H1 (cell line): ENCODE measurements at regions not wholly inside any gene's neighbourhood (a gene's known extent, or its start where the extent isn't known, plus 50 kb on each side); places are given as distances from the start of the nearest gene placed in this dataset.

Experiments used
- CTCF ChIA-PET: fragments of 300-600 bp; sonication (Branson Sonifier 250); formaldehyde crosslinking; loops from one replicate; lab custom pipeline; 2021; ENCODE audit not compliant: partially characterized antibody; lab: Charles Lee
- POLR2A ChIA-PET: fragments of 300-600 bp; sonication (Branson Sonifier 250); formaldehyde crosslinking; loops from one replicate; lab custom pipeline; 2021; ENCODE audit warnings: inconsistent platforms; ENCODE audit not compliant: partially characterized antibody; lab: Charles Lee
- DNase-seq, 2 experiments: peaks; one replicate each; pipeline versions ENCODE4 v3.0.0 to v3.0.0-alpha.2; 2010 to 2022; ENCODE audit warnings: low spot score in 2 of 2, low read depth in 1 of 2, mixed read lengths in 1 of 2
- FAIRE-seq: peaks from 2 replicates; lab custom pipeline; 2011; peaks lifted over from hg19 to GRCh38; lab: Jason Lieb, UNC
- H2AFZ ChIP-seq: 2 replicates; pipeline ENCODE4 v1.8.1; 2012; ENCODE audit warnings: low read length, inconsistent platforms
- H2AK5ac ChIP-seq: 2 replicates; pipeline ENCODE4 v1.6.1; 2013; ENCODE audit warnings: low read depth, low read length
- H2BK120ac ChIP-seq: replicated peaks from 2 replicates; pipeline ENCODE3; 2013; ENCODE audit warnings: low read depth, low read length, inconsistent platforms
- H2BK12ac ChIP-seq: 2 replicates; pipeline ENCODE4 v1.6.1; 2013; ENCODE audit warnings: low read depth, low read length
- H2BK15ac ChIP-seq: 2 replicates; pipeline ENCODE4 v1.6.1; 2013; ENCODE audit warnings: low read length
- H2BK20ac ChIP-seq: 2 replicates; pipeline ENCODE4 v1.6.1; 2013; ENCODE audit warnings: low read length
- H2BK5ac ChIP-seq: 2 replicates; pipeline ENCODE4 v1.6.1; 2013; ENCODE audit warnings: low read depth, low read length
- H3K14ac ChIP-seq: 2 replicates; pipeline ENCODE4 v1.6.1; 2013; ENCODE audit warnings: inconsistent platforms; ENCODE audit not compliant: insufficient read length
- H3K18ac ChIP-seq: 2 replicates; pipeline ENCODE4 v1.6.1; 2013; ENCODE audit warnings: low read length; ENCODE audit errors: extremely low read depth
- H3K23ac ChIP-seq: 2 replicates; pipeline ENCODE4 v1.6.1; 2013; ENCODE audit warnings: inconsistent platforms; ENCODE audit not compliant: insufficient read length
- H3K23me2 ChIP-seq: 2 replicates; pipeline ENCODE4 v1.6.1; 2013; ENCODE audit warnings: low read depth, low read length
- H3K27ac ChIP-seq: 2 replicates; pipeline ENCODE4 v1.6.1; 2011; ENCODE audit warnings: low read depth, low read length, inconsistent platforms
- H3K27me3 ChIP-seq, 4 experiments: replicated peaks in 1 of 4; 1 replicate in 1 of 4; 2 replicates in 3 of 4; pipeline versions ENCODE4 v1.6.1 to v1.8.1; 2011 to 2013; ENCODE audit warnings: low read length in 3 of 4, mild to moderate bottlenecking in 3 of 4, inconsistent platforms in 2 of 4, mixed read lengths in 2 of 4, moderate library complexity in 1 of 4; ENCODE audit not compliant: control insufficient read depth in 3 of 4, insufficient read depth in 3 of 4; ENCODE audit errors: extremely low read depth in 1 of 4
- H3K36me3 ChIP-seq, 4 experiments: 2 replicates each; pipeline versions ENCODE4 v1.6.1 to v1.8.1; 2011 to 2013; ENCODE audit warnings: mild to moderate bottlenecking in 4 of 4, low read length in 3 of 4, moderate library complexity in 2 of 4, control low read depth in 1 of 4, inconsistent platforms in 1 of 4; ENCODE audit not compliant: insufficient read depth in 4 of 4, control insufficient read depth in 2 of 4
- H3K4ac ChIP-seq: replicated peaks from 2 replicates; pipeline ENCODE3; 2013; ENCODE audit warnings: low read length, low read depth, mixed read lengths, inconsistent platforms; ENCODE audit not compliant: insufficient read length
- H3K4me1 ChIP-seq, 4 experiments: replicated peaks in 1 of 4; 1 replicate in 1 of 4; 2 replicates in 3 of 4; pipeline versions ENCODE4 v1.6.1 to v1.8.1; 2011 to 2013; ENCODE audit warnings: low read length in 3 of 4, inconsistent platforms in 2 of 4, mixed read lengths in 1 of 4; ENCODE audit not compliant: insufficient read depth in 4 of 4, control insufficient read depth in 3 of 4
- H3K4me2 ChIP-seq, 2 experiments: 2 replicates each; pipeline versions ENCODE4 v1.6.1 to v1.8.1; 2011 to 2013; ENCODE audit warnings: low read depth in 2 of 2, low read length in 2 of 2, control low read depth in 1 of 2, inconsistent platforms in 1 of 2, mild to moderate bottlenecking in 1 of 2; ENCODE audit not compliant: insufficient read depth in 1 of 2
- H3K4me3 ChIP-seq, 4 experiments: fragments of 200-600, 300-600 bp in 1 of 4; sonication (generic), shearing (Covaris generic), sonication (Bioruptor Twin) in 1 of 4; 2 replicates each; pipeline versions ENCODE4 v1.5.1 to v1.8.1; 2011 to 2016; ENCODE audit warnings: low read length in 4 of 4, low read depth in 3 of 4, control low read depth in 2 of 4, inconsistent platforms in 2 of 4, mild to moderate bottlenecking in 2 of 4, mixed read lengths in 1 of 4, moderate library complexity in 1 of 4; ENCODE audit not compliant: insufficient read depth in 2 of 4; ENCODE audit errors: extremely low read depth in 1 of 4
- H3K56ac ChIP-seq: replicated peaks from 2 replicates; pipeline ENCODE3; 2013; ENCODE audit warnings: low read depth, mild to moderate bottlenecking, mixed read lengths, low read length, inconsistent platforms; ENCODE audit not compliant: insufficient read length
- H3K79me1 ChIP-seq: 2 replicates; pipeline ENCODE4 v1.6.1; 2013; ENCODE audit warnings: low read depth, low read length, control low read depth
- H3K79me2 ChIP-seq, 2 experiments: 2 replicates each; pipeline versions ENCODE4 v1.6.1 to v1.8.1; 2012 to 2013; ENCODE audit warnings: low read length in 2 of 2, mild to moderate bottlenecking in 2 of 2, inconsistent platforms in 1 of 2; ENCODE audit not compliant: insufficient read depth in 2 of 2, control insufficient read depth in 1 of 2
- H3K9ac ChIP-seq, 4 experiments: replicated peaks in 1 of 4; 1 replicate in 1 of 4; 2 replicates in 3 of 4; pipeline versions ENCODE4 v1.6.1 to v1.8.1; 2011 to 2013; ENCODE audit warnings: low read depth in 3 of 4, low read length in 3 of 4, control low read depth in 2 of 4, mild to moderate bottlenecking in 2 of 4, moderate library complexity in 2 of 4, inconsistent platforms in 1 of 4; ENCODE audit errors: extremely low read depth in 1 of 4
- H3K9me3 ChIP-seq, 2 experiments: 2 replicates each; pipeline versions ENCODE4 v1.6.1 to v1.8.1; 2012 to 2013; ENCODE audit warnings: mild to moderate bottlenecking in 2 of 2, moderate library complexity in 2 of 2, control low read depth in 1 of 2, inconsistent platforms in 1 of 2, low read depth in 1 of 2, low read length in 1 of 2, mixed read lengths in 1 of 2; ENCODE audit not compliant: insufficient read depth in 2 of 2
- H4K20me1 ChIP-seq, 2 experiments: replicated peaks in 1 of 2; 2 replicates each; pipeline versions ENCODE3 to v1.8.1; 2011 to 2013; ENCODE audit warnings: inconsistent platforms in 2 of 2, low read length in 2 of 2, mild to moderate bottlenecking in 1 of 2; ENCODE audit not compliant: insufficient read depth in 2 of 2, control insufficient read depth in 1 of 2
- H4K5ac ChIP-seq: 2 replicates; pipeline ENCODE4 v1.6.1; 2013; ENCODE audit warnings: low read length, low read depth, mixed read lengths, inconsistent platforms; ENCODE audit not compliant: insufficient read length
- H4K8ac ChIP-seq: 2 replicates; pipeline ENCODE4 v1.8.0; 2013; ENCODE audit warnings: mild to moderate bottlenecking, moderate library complexity, low read length, inconsistent platforms; ENCODE audit not compliant: insufficient read depth; ENCODE audit errors: extremely low read depth
- H4K91ac ChIP-seq: replicated peaks from 2 replicates; pipeline ENCODE3; 2013; ENCODE audit warnings: low read length, mixed read lengths, inconsistent platforms; ENCODE audit not compliant: insufficient read length
- ASH2L ChIP-seq: fragments of 200-600, 300-600 bp; sonication (generic); IDR thresholded peaks from one replicate; pipeline ENCODE4 v1.7.1; 2017; ENCODE audit warnings: low read length
- BCL11A ChIP-seq, 2 experiments: IDR thresholded peaks; one replicate each; pipeline ENCODE4 v1.6.1; 2011; ENCODE audit warnings: low read depth in 2 of 2, low read length in 2 of 2, mild to moderate bottlenecking in 2 of 2
- BRCA1 ChIP-seq: IDR thresholded peaks from 2 replicates; pipeline ENCODE4 v1.6.1; 2012; ENCODE audit warnings: low read depth, low read length, improper control_type of control experiment
- CBX5 ChIP-seq: fragments of 300-800, 300-1000 bp; sonication (generic); IDR thresholded peaks from 2 replicates; pipeline ENCODE4 v1.7.1; 2016; ENCODE audit warnings: antibody characterized with exemption, low read length, low read depth
- FOSL1 ChIP-seq: IDR thresholded peaks from 2 replicates; pipeline ENCODE4 v1.6.1; 2011; ENCODE audit warnings: mild to moderate bottlenecking, low read depth, low read length, moderate library complexity; ENCODE audit not compliant: insufficient read depth
- GABPA ChIP-seq: IDR thresholded peaks from 2 replicates; pipeline ENCODE4 v1.6.1; 2011; ENCODE audit warnings: mild to moderate bottlenecking, low read length, moderate library complexity, borderline replicate concordance; ENCODE audit not compliant: insufficient read depth
- GTF2F1 ChIP-seq: IDR thresholded peaks from 2 replicates; pipeline ENCODE4 v1.6.1; 2012; ENCODE audit warnings: low read depth, low read length, improper control_type of control experiment, borderline replicate concordance
- HDAC6 ChIP-seq: IDR thresholded peaks from one replicate; pipeline ENCODE4 v1.7.1; 2012; ENCODE audit warnings: low read depth, mild to moderate bottlenecking, inconsistent platforms, low read length, moderate library complexity
- POLR2A ChIP-seq, 2 experiments: IDR thresholded peaks; 1 replicate in 1 of 2; 2 replicates in 1 of 2; pipeline ENCODE4 v1.6.1; 2011; ENCODE audit warnings: low read depth in 2 of 2, low read length in 2 of 2, mild to moderate bottlenecking in 2 of 2; ENCODE audit errors: control extremely low read depth in 1 of 2
- RNF2 ChIP-seq: fragments of 200-900, 300-1000 bp; sonication (generic); IDR thresholded peaks from 2 replicates; pipeline ENCODE4 v1.7.1; 2016; ENCODE audit warnings: borderline replicate concordance, low read depth, mild to moderate bottlenecking, antibody characterized with exemption, low read length; ENCODE audit not compliant: poor library complexity, severe bottlenecking; ENCODE audit errors: missing control alignments
- SIX5 ChIP-seq: IDR thresholded peaks from 2 replicates; pipeline ENCODE4 v1.6.1; 2011; ENCODE audit warnings: mild to moderate bottlenecking, low read depth, low read length
- SP4 ChIP-seq: IDR thresholded peaks from 2 replicates; pipeline ENCODE4 v1.6.1; 2012; ENCODE audit warnings: low read length, inconsistent platforms
- SRF ChIP-seq: IDR thresholded peaks from 2 replicates; pipeline ENCODE4 v1.6.1; 2011; ENCODE audit warnings: mild to moderate bottlenecking, low read depth, low read length, moderate library complexity
- SUZ12 ChIP-seq: fragments of 200-600 bp; sonication (generic); IDR thresholded peaks from 2 replicates; pipeline ENCODE4 v1.6.1; 2012; ENCODE audit warnings: mild to moderate bottlenecking, inconsistent platforms, low read length, moderate library complexity, mixed read lengths
- TCF12 ChIP-seq: IDR thresholded peaks from 2 replicates; pipeline ENCODE4 v1.6.1; 2011; ENCODE audit warnings: low read depth, mild to moderate bottlenecking, low read length
- WGBS, 2 experiments: shearing (Covaris generic) in 1 of 2; methylation state at CpG; one replicate each; pipeline versions ENCODE4 v1.1.6 to v1.1.7; 2013 to 2015; ENCODE audit warnings: low lambda C conversion rate in 2 of 2, mixed read lengths in 2 of 2, inconsistent platforms in 1 of 2, low coverage in 1 of 2, missing lambda C conversion rate in 1 of 2; ENCODE audit not compliant: insufficient replicate concordance in 2 of 2, insufficient coverage in 1 of 2, insufficient read length in 1 of 2; ENCODE audit errors: extremely low coverage in 1 of 2, missing lambda C conversion rate in 1 of 2; 5-methylcytosine and 5-hydroxymethylcytosine counted together

GRCh38 chr15:61282661-61283060, 53.6 kb upstream of the RORA start:
- TF ChIP-seq SRF = no peak
- no peak for TF ChIP-seq HDAC6
- TF ChIP-seq FOSL1 = no peak
- TF ChIP-seq GABPA = no peak
- no peak for TF ChIP-seq SIX5
- TF ChIP-seq SP4 = no peak
- TF ChIP-seq BCL11A (IDR thresholded peaks at IDR 0.05; ENCODE audit: low read depth in 2 of 2, low read length in 2 of 2) = no peak
- no peak for TF ChIP-seq TCF12
- no peak for TF ChIP-seq BRCA1
- TF ChIP-seq RNF2 = no peak
- TF ChIP-seq ASH2L = no peak
- TF ChIP-seq POLR2A (IDR thresholded peaks at IDR 0.05; ENCODE audit: control extremely low read depth in 1 of 2, low read depth in 2 of 2, low read length in 2 of 2) = no peak
- no peak for TF ChIP-seq SUZ12
- no peak for TF ChIP-seq GTF2F1
- TF ChIP-seq CBX5 = no peak
- Histone ChIP-seq H4K5ac (no peak overlapping the region), H3K79me1 (no peaks in the 10 kb centered on the region), H3K36me3 (no peaks in the 10 kb centered on the region), H3K18ac (no peak overlapping the region), H2BK120ac (no peak overlapping the region), H2BK20ac (no peak overlapping the region), H3K4me2 (no peak overlapping the region), H4K91ac (no peak overlapping the region), H3K14ac (no peak overlapping the region), H2BK5ac (no peak overlapping the region), H2AK5ac (no peak overlapping the region), H3K9me3 (no peaks in the 10 kb centered on the region), H2BK12ac (no peak overlapping the region), H3K27me3 (no peaks in the 10 kb centered on the region), H3K4me1 (no peaks in the 10 kb centered on the region), H3K9ac (no peak overlapping the region), H3K4me3 (no peak overlapping the region), H3K23ac (no peak overlapping the region), H3K23me2 (no peaks in the 10 kb centered on the region), H3K79me2 (no peaks in the 10 kb centered on the region), H3K27ac (no peak overlapping the region), H2AFZ (no peak overlapping the region), H3K56ac (no peak overlapping the region), H3K4ac (no peak overlapping the region), H4K8ac (no peak overlapping the region), H2BK15ac (no peak overlapping the region), H4K20me1 (no peaks in the 10 kb centered on the region)
- ChIA-PET POLR2A (no interaction called here), CTCF (no interaction called here)
- DNase-seq = no peak
- whole genome bisulfite sequencing, 2 experiments = 95% methylated on average over 4 of the region's 4 CpGs; no CpG with 5 or more reads in 1 of the 2 experiments
- no peak for FAIRE-seq
